GM23248 (cell line): ENCODE measurements at regions not wholly inside any gene's neighbourhood (a gene's known extent, or its start where the extent isn't known, plus 50 kb on each side); places are given as distances from the start of the nearest gene placed in this dataset.

Experiments used
- EZH2 ChIP-seq: fragments of 200-600 bp; sonication (generic); IDR thresholded peaks from 2 replicates; pipeline ENCODE4 v1.6.1; 2018; ENCODE audit warnings: antibody characterized with exemption, mild to moderate bottlenecking; ENCODE audit not compliant: insufficient read depth, poor library complexity, severe bottlenecking
- EZH2phosphoT487 ChIP-seq: fragments of 200-600 bp; sonication (generic); IDR thresholded peaks from 2 replicates; pipeline ENCODE4 v1.6.1; 2018; ENCODE audit warnings: antibody characterized with exemption, moderate library complexity, mild to moderate bottlenecking, low read depth; ENCODE audit not compliant: insufficient read depth

DNA sequence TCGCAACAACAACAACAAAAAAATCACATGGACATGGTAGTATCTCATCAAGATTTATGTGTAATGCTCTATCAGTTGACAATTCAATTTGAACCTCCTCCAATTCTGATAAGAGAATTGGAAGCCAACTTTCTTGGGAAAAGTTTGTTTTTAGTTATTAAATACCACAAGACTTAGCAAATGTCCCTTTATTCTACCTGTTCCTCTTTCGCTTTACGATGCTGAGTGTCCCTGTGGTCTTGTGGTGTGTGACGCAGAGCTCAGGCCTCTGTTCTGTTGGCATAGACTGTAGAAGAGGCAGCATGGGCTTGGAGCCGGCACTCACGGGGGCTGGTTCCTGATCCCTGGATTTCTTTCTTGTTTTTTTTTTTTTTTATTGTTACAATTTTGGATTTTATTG lies 76.7 kb downstream of the PSMB1 start:
- TF ChIP-seq EZH2 (no peak), EZH2phosphoT487 (no peak)
